IMR-90 (cell line): ENCODE measurements at regions not wholly inside any gene's neighbourhood (a gene's known extent, or its start where the extent isn't known, plus 50 kb on each side); places are given as distances from the start of the nearest gene placed in this dataset.

ENCODE experiments used
- ATAC-seq: fragments of 200-7000 bp; cut with Tn5 transposase; 2 replicates; pipeline ENCODE4 v1.9.1; 2020; ENCODE audit warnings: low read depth, mild to moderate bottlenecking, moderate library complexity
- BruUV-seq: library from RNA; stranded (reverse); fragments of 400-500 nt; replicated peaks from 2 replicates; lab custom pipeline; 2021; lab: Mats Ljungman, UMichigan
- CTCF ChIA-PET: fragments of 300-600 bp; formaldehyde crosslinking; extraction: SDS; loops from one replicate; lab custom pipeline; 2021; ENCODE audit warnings: antibody characterized with exemption; lab: Yijun Ruan, JAX
- POLR2A ChIA-PET: fragments of 300-600 bp; sonication (Branson Sonifier 250); formaldehyde crosslinking; loops from one replicate; lab custom pipeline; 2022; ENCODE audit warnings: antibody characterized with exemption; ENCODE audit not compliant: unreplicated experiment; lab: Charles Lee
- DNase-seq: peaks from one replicate; pipeline ENCODE4 v3.0.0; 2013
- H2AFZ ChIP-seq: replicated peaks from 2 replicates; pipeline ENCODE3; 2013; ENCODE audit warnings: low read length, mild to moderate bottlenecking; ENCODE audit not compliant: poor library complexity
- H2AK5ac ChIP-seq: 2 replicates; pipeline ENCODE4 v1.6.1; 2013; ENCODE audit warnings: low read depth, low read length, inconsistent platforms
- H2AK9ac ChIP-seq: replicated peaks from 2 replicates; pipeline ENCODE3; 2013; ENCODE audit warnings: mild to moderate bottlenecking, low read depth, low read length, moderate library complexity; ENCODE audit not compliant: poor library complexity
- H2BK120ac ChIP-seq: 2 replicates; pipeline ENCODE4 v1.6.1; 2013; ENCODE audit warnings: low read depth, low read length, inconsistent platforms
- H2BK15ac ChIP-seq: 3 replicates; pipeline ENCODE4 v1.6.1; 2013; ENCODE audit warnings: low read depth, low read length, inconsistent platforms
- H2BK20ac ChIP-seq: 2 replicates; pipeline ENCODE4 v1.6.1; 2013; ENCODE audit warnings: low read depth, mild to moderate bottlenecking, inconsistent platforms, low read length, moderate library complexity
- H2BK5ac ChIP-seq: 2 replicates; pipeline ENCODE4 v1.6.1; 2013; ENCODE audit warnings: mild to moderate bottlenecking, low read depth, low read length, inconsistent platforms; ENCODE audit not compliant: poor library complexity, severe bottlenecking
- H3K14ac ChIP-seq: replicated peaks from 2 replicates; pipeline ENCODE4 v1.6.1; 2013; ENCODE audit warnings: low read depth, low read length, inconsistent platforms
- H3K18ac ChIP-seq: 2 replicates; pipeline ENCODE4 v1.6.1; 2013; ENCODE audit warnings: low read depth, low read length, control low read depth
- H3K23ac ChIP-seq: 2 replicates; pipeline ENCODE4 v1.6.1; 2013; ENCODE audit warnings: low read depth, low read length, inconsistent platforms
- H3K27ac ChIP-seq: 2 replicates; pipeline ENCODE4 v1.5.1; 2013; ENCODE audit warnings: mild to moderate bottlenecking, control low read depth, low read length; ENCODE audit not compliant: insufficient read depth
- H3K27me3 ChIP-seq: 2 replicates; pipeline ENCODE4 v1.6.1; 2013; ENCODE audit warnings: low read length; ENCODE audit not compliant: control insufficient read depth, insufficient read depth
- H3K36me3 ChIP-seq: 2 replicates; pipeline ENCODE4 v1.6.1; 2013; ENCODE audit warnings: low read length, mixed read lengths; ENCODE audit not compliant: control insufficient read depth, insufficient read depth
- H3K4ac ChIP-seq: 2 replicates; pipeline ENCODE4 v1.6.1; 2013; ENCODE audit warnings: low read depth, low read length, inconsistent platforms
- H3K4me1 ChIP-seq: 2 replicates; pipeline ENCODE4 v1.6.1; 2013; ENCODE audit warnings: low read length, mixed read lengths; ENCODE audit not compliant: control insufficient read depth, insufficient read depth
- H3K4me2 ChIP-seq: 2 replicates; pipeline ENCODE4 v1.6.1; 2013; ENCODE audit warnings: low read depth, mild to moderate bottlenecking, control low read depth, low read length, moderate library complexity
- H3K4me3 ChIP-seq: 2 replicates; pipeline ENCODE4 v1.5.1; 2013; ENCODE audit warnings: low read depth, mild to moderate bottlenecking, control low read depth, low read length, moderate library complexity; ENCODE audit not compliant: insufficient read depth
- H3K56ac ChIP-seq: 2 replicates; pipeline ENCODE4 v1.6.1; 2013; ENCODE audit warnings: low read length, inconsistent platforms; ENCODE audit not compliant: insufficient read depth; ENCODE audit errors: extremely low read depth
- H3K79me1 ChIP-seq, 2 experiments: 2 replicates each; pipeline ENCODE4 v1.6.1; 2013; ENCODE audit warnings: low read length in 2 of 2, inconsistent platforms in 1 of 2, low read depth in 1 of 2
- H3K9ac ChIP-seq: 2 replicates; pipeline ENCODE4 v1.6.1; 2013; ENCODE audit warnings: low read depth, low read length, control low read depth
- H3K9me1 ChIP-seq: 2 replicates; pipeline ENCODE4 v1.6.1; 2013; ENCODE audit warnings: low read length, inconsistent platforms; ENCODE audit not compliant: insufficient read depth
- H3K9me3 ChIP-seq: 2 replicates; pipeline ENCODE4 v1.6.1; 2013; ENCODE audit warnings: low read length; ENCODE audit not compliant: control insufficient read depth, insufficient read depth
- H4K20me1 ChIP-seq: 2 replicates; pipeline ENCODE4 v1.6.1; 2013; ENCODE audit warnings: low read length, inconsistent platforms; ENCODE audit not compliant: insufficient read depth
- H4K5ac ChIP-seq: 2 replicates; pipeline ENCODE4 v1.6.1; 2013; ENCODE audit warnings: mild to moderate bottlenecking, low read depth, low read length, control low read depth
- H4K8ac ChIP-seq, 2 experiments: 2 replicates each; pipeline ENCODE4 v1.6.1; 2013; ENCODE audit warnings: low read depth in 2 of 2, low read length in 2 of 2, control low read depth in 1 of 2, inconsistent platforms in 1 of 2
- H4K91ac ChIP-seq: 2 replicates; pipeline ENCODE4 v1.6.1; 2013; ENCODE audit warnings: low read depth, low read length, inconsistent platforms; ENCODE audit not compliant: insufficient read depth
- BHLHE40 ChIP-seq: fragments of 150-350 bp; IDR thresholded peaks from 2 replicates; pipeline ENCODE4 v1.6.1; 2016; ENCODE audit warnings: mild to moderate bottlenecking, low read depth, low read length
- CEBPB ChIP-seq: IDR thresholded peaks from 2 replicates; pipeline ENCODE4 v1.6.1; 2012; ENCODE audit warnings: low read depth, low read length, improper control_type of control experiment
- CHD1 ChIP-seq: IDR thresholded peaks from 2 replicates; pipeline ENCODE4 v1.6.1; 2012; ENCODE audit warnings: low read depth, low read length, improper control_type of control experiment
- MAFK ChIP-seq: IDR thresholded peaks from 2 replicates; pipeline ENCODE4 v1.6.1; 2012; ENCODE audit warnings: low read depth, low read length, improper control_type of control experiment
- MAZ ChIP-seq: IDR thresholded peaks from 2 replicates; pipeline ENCODE4 v1.6.1; 2012; ENCODE audit warnings: low read depth, mild to moderate bottlenecking, low read length, improper control_type of control experiment, moderate library complexity, borderline replicate concordance
- MXI1 ChIP-seq: IDR thresholded peaks from 2 replicates; pipeline ENCODE4 v1.6.1; 2012; ENCODE audit warnings: low read depth, mild to moderate bottlenecking, low read length, moderate library complexity, borderline replicate concordance
- POLR2A ChIP-seq: IDR thresholded peaks from 2 replicates; pipeline ENCODE4 v1.6.1; 2012; ENCODE audit warnings: mild to moderate bottlenecking, low read depth, low read length
- RAD21 ChIP-seq: IDR thresholded peaks from 2 replicates; pipeline ENCODE4 v1.6.1; 2012; ENCODE audit warnings: low read length, improper control_type of control experiment
- RCOR1 ChIP-seq: IDR thresholded peaks from 2 replicates; pipeline ENCODE4 v1.6.1; 2012; ENCODE audit warnings: mild to moderate bottlenecking, low read length, improper control_type of control experiment; ENCODE audit not compliant: insufficient replicate concordance
- RFX5 ChIP-seq: IDR thresholded peaks from 2 replicates; pipeline ENCODE4 v1.8.0; 2012; ENCODE audit warnings: low read depth, mild to moderate bottlenecking, low read length, moderate library complexity
- SMC3 ChIP-seq: fragments of 150-350 bp; IDR thresholded peaks from 2 replicates; pipeline ENCODE4 v1.6.1; 2016; ENCODE audit warnings: low read depth, mild to moderate bottlenecking, antibody characterized with exemption, low read length, moderate library complexity
- dilution Hi-C: fragments of 300-500 bp; cut with HindIII; formaldehyde crosslinking; loops from one replicate; pipeline ENCODE4 v1.14.3; 2018; ENCODE audit warnings: low sequenced_read_pairs; ENCODE audit not compliant: unreplicated experiment
- in situ Hi-C: fragments of 300-500 bp; cut with MboI; formaldehyde crosslinking; loops from 3 replicates; pipeline ENCODE4 v1.14.3; 2019; ENCODE audit warnings: low sequenced_read_pairs, inconsistent platforms, mixed read lengths
- intact Hi-C: fragments of 100-400 bp; cut with micrococcal nuclease; formaldehyde crosslinking; loops from 2 replicates; pipeline ENCODE4 v1.10.0; 2022
- TF ChIP-seq, protein P1 (sequence below): conservative IDR thresholded peaks from 2 replicates; pipeline ENCODE4 v1.5.1; 2012; ENCODE audit warnings: mild to moderate bottlenecking, low read depth, low read length, improper control_type of control experiment
- TF ChIP-seq, protein P2 (sequence below): fragments of 150-350 bp; IDR thresholded peaks from 2 replicates; pipeline ENCODE4 v1.6.1; 2016; ENCODE audit warnings: low read depth, mild to moderate bottlenecking, low read length, moderate library complexity, borderline replicate concordance
- TF ChIP-seq, protein P3 (sequence below): fragments of 150-350 bp; IDR thresholded peaks from 2 replicates; pipeline ENCODE4 v1.6.1; 2017; ENCODE audit warnings: mild to moderate bottlenecking, antibody characterized with exemption, low read length, low read depth

DNA sequence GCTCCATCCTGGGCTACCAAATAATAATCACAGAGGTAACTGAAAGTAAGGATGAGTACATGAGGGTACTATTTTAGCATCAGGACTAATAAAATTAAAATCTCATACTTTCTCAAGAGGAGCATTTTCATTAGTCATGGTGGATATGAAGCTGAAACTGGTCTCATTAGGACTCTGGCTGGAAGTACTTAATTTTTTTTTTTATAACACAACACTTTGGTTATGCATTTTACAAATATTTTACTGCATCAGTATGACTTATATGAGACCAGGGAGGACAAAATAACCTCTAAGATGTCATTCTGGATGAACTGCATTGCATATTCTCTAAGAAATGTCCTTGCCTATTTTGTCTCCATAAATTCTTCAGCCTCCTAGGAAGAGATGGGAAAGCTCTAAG, 290.9 kb downstream of the HLX start:
- dilution Hi-C loops (no loop called here), intact Hi-C loops (no loop called here), in situ Hi-C loops (no loop called here)
- ChIA-PET CTCF (no interaction called here), POLR2A (no interaction called here)
- Histone ChIP-seq H3K9me1 (no peaks in the 10 kb centered on the region), H3K36me3 (no peaks in the 10 kb centered on the region), H2AK5ac (no peak overlapping the region), H4K20me1 (no peaks in the 10 kb centered on the region), H3K9me3 (peaks cover 3% of the 10 kb centered on the region; the same call in 1 of the 2 replicates), H3K4ac (no peak overlapping the region), H3K27ac (no peak overlapping the region), H4K91ac (no peak overlapping the region), H3K4me1 (peaks cover 2% of the 10 kb centered on the region; the same call in 1 of the 2 replicates), H3K14ac (no peak overlapping the region), H2BK15ac (no peak overlapping the region), H2BK5ac (no peak overlapping the region), H3K27me3 (peaks cover 2% of the 10 kb centered on the region; the same call in 1 of the 2 replicates), H3K18ac (no peak overlapping the region), H4K5ac (no peak overlapping the region), H4K8ac (no peak overlapping the region), H3K79me1 (no peaks in the 10 kb centered on the region), H2AK9ac (no peak overlapping the region), H2AFZ (no peak overlapping the region), H3K23ac (no peak overlapping the region), H3K9ac (no peak overlapping the region), H2BK120ac (no peak overlapping the region), H2BK20ac (no peak overlapping the region), H3K4me3 (no peak overlapping the region), H3K56ac (no peak overlapping the region), H3K4me2 (no peak overlapping the region)
- BruUV-seq = no TSS peak
- no peak for ATAC-seq
- TF ChIP-seq BHLHE40 (no peak), RFX5 (no peak), MAZ (no peak), CHD1 (no peak), MXI1 (no peak), MAFK (no peak), CEBPB (no peak), SMC3 (no peak), RAD21 (no peak), RCOR1 (no peak), POLR2A (no peak)
- TF ChIP-seq, protein P1, sequence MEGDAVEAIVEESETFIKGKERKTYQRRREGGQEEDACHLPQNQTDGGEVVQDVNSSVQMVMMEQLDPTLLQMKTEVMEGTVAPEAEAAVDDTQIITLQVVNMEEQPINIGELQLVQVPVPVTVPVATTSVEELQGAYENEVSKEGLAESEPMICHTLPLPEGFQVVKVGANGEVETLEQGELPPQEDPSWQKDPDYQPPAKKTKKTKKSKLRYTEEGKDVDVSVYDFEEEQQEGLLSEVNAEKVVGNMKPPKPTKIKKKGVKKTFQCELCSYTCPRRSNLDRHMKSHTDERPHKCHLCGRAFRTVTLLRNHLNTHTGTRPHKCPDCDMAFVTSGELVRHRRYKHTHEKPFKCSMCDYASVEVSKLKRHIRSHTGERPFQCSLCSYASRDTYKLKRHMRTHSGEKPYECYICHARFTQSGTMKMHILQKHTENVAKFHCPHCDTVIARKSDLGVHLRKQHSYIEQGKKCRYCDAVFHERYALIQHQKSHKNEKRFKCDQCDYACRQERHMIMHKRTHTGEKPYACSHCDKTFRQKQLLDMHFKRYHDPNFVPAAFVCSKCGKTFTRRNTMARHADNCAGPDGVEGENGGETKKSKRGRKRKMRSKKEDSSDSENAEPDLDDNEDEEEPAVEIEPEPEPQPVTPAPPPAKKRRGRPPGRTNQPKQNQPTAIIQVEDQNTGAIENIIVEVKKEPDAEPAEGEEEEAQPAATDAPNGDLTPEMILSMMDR = no peak
- TF ChIP-seq, protein P2, sequence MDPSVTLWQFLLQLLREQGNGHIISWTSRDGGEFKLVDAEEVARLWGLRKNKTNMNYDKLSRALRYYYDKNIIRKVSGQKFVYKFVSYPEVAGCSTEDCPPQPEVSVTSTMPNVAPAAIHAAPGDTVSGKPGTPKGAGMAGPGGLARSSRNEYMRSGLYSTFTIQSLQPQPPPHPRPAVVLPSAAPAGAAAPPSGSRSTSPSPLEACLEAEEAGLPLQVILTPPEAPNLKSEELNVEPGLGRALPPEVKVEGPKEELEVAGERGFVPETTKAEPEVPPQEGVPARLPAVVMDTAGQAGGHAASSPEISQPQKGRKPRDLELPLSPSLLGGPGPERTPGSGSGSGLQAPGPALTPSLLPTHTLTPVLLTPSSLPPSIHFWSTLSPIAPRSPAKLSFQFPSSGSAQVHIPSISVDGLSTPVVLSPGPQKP = no peak
- TF ChIP-seq, protein P3, sequence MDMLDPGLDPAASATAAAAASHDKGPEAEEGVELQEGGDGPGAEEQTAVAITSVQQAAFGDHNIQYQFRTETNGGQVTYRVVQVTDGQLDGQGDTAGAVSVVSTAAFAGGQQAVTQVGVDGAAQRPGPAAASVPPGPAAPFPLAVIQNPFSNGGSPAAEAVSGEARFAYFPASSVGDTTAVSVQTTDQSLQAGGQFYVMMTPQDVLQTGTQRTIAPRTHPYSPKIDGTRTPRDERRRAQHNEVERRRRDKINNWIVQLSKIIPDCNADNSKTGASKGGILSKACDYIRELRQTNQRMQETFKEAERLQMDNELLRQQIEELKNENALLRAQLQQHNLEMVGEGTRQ = no peak
- DNase-seq = no peak
